ENCODE measurements at regions not wholly inside any gene's neighbourhood (a gene's known extent, or its start where the extent isn't known, plus 50 kb on each side); places are given as distances from the start of the nearest gene placed in this dataset.
"Not testable (repeated sequence)": the region's sequence is repeated elsewhere in the genome, so short reads cannot be mapped to it uniquely, and the experiment has no call there.

GRCh38 chr4:66273110-66273509, 602.8 kb upstream of the EPHA5 start:
- H3K36me3 ChIP-seq (ENCODE audit: control insufficient read depth in 2 of 2, extremely low read depth in 1 of 2, insufficient read depth in 2 of 2, low read length in 2 of 2) = no peaks in the 10 kb centered on the region
- no peak overlapping the region for H3K4me2 ChIP-seq (ENCODE audit: control insufficient read depth, extremely low read depth, insufficient read depth, low read depth, low read length)
- no peaks in the 10 kb centered on the region for H3K9me3 ChIP-seq (ENCODE audit: control insufficient read depth, low read depth, low read length)
- no peaks in the 10 kb centered on the region for H3K9me1 ChIP-seq (ENCODE audit: control insufficient read depth, extremely low read depth, insufficient read depth, low read length)
- dilution Hi-C loops (cut with MboI; ENCODE audit: extremely low pct_ligation_motif_present, low sequenced_read_pairs) = no loop called here
- no peak overlapping the region for H3K27ac ChIP-seq (ENCODE audit: control insufficient read depth, insufficient read depth, low read length)
- H2AFZ ChIP-seq (ENCODE audit: control insufficient read depth, low read length) = no peak overlapping the region
- no peak overlapping the region for H3K4me3 ChIP-seq (ENCODE audit: control insufficient read depth in 2 of 3, extremely low read depth in 1 of 3, insufficient read depth in 2 of 3, low read depth in 1 of 3, low read length in 3 of 3)
- H3K79me2 ChIP-seq (ENCODE audit: control insufficient read depth, insufficient read depth, low read length) = no peaks in the 10 kb centered on the region
- no peak overlapping the region for H3K9ac ChIP-seq (ENCODE audit: control insufficient read depth, extremely low read depth, insufficient read depth, low read length)
- FAIRE-seq = no peak
- no peaks in the 10 kb centered on the region for H4K20me1 ChIP-seq (ENCODE audit: control insufficient read depth, extremely low read depth, insufficient read depth, low read length)
- no peak for TF ChIP-seq EZH2 (IDR thresholded peaks at IDR 0.05; ENCODE audit: low read length)
- no peak for TF ChIP-seq CTCF (optimal IDR thresholded peaks at IDR 0.05 in 1 of 3, IDR thresholded peaks at IDR 0.05 in 1 of 3, conservative IDR thresholded peaks at IDR 0.05 in 1 of 3; ENCODE audit: extremely low read depth in 1 of 3, insufficient read depth in 2 of 3, low read length in 3 of 3)
- DNase-seq (ENCODE audit: low read depth, low spot score) = no peak
- no peaks in the 10 kb centered on the region for H3K27me3 ChIP-seq (ENCODE audit: control insufficient read depth, extremely low read depth, insufficient read depth, low read length)
- H3K4me1 ChIP-seq (ENCODE audit: control insufficient read depth, extremely low read depth, insufficient read depth, low read length) = no peaks in the 10 kb centered on the region

GRCh38 chr4:66270356-66270755, 600.1 kb upstream of the EPHA5 start:
- H3K4me2 ChIP-seq (ENCODE audit: control insufficient read depth, extremely low read depth, insufficient read depth, low read depth, low read length); H3K27me3 ChIP-seq (ENCODE audit: control insufficient read depth, extremely low read depth, insufficient read depth, low read length); H3K36me3 ChIP-seq (ENCODE audit: control insufficient read depth in 2 of 2, extremely low read depth in 1 of 2, insufficient read depth in 2 of 2, low read length in 2 of 2); H2AFZ ChIP-seq (ENCODE audit: control insufficient read depth, low read length); FAIRE-seq; H3K27ac ChIP-seq (ENCODE audit: control insufficient read depth, insufficient read depth, low read length); H3K9ac ChIP-seq (ENCODE audit: control insufficient read depth, extremely low read depth, insufficient read depth, low read length); H3K9me1 ChIP-seq (ENCODE audit: control insufficient read depth, extremely low read depth, insufficient read depth, low read length); DNase-seq (ENCODE audit: low read depth, low spot score); dilution Hi-C loops (cut with MboI; ENCODE audit: extremely low pct_ligation_motif_present, low sequenced_read_pairs); H3K4me1 ChIP-seq (ENCODE audit: control insufficient read depth, extremely low read depth, insufficient read depth, low read length); H3K9me3 ChIP-seq (ENCODE audit: control insufficient read depth, low read depth, low read length); H4K20me1 ChIP-seq (ENCODE audit: control insufficient read depth, extremely low read depth, insufficient read depth, low read length); H3K79me2 ChIP-seq (ENCODE audit: control insufficient read depth, insufficient read depth, low read length); H3K4me3 ChIP-seq (ENCODE audit: control insufficient read depth in 2 of 3, extremely low read depth in 1 of 3, insufficient read depth in 2 of 3, low read depth in 1 of 3, low read length in 3 of 3): not testable (repeated sequence)

- H2AFZ ChIP-seq (ENCODE audit: control insufficient read depth, low read length); dilution Hi-C loops (cut with MboI; ENCODE audit: extremely low pct_ligation_motif_present, low sequenced_read_pairs); H3K9me1 ChIP-seq (ENCODE audit: control insufficient read depth, extremely low read depth, insufficient read depth, low read length); H3K4me1 ChIP-seq (ENCODE audit: control insufficient read depth, extremely low read depth, insufficient read depth, low read length); H3K9me3 ChIP-seq (ENCODE audit: control insufficient read depth, low read depth, low read length); DNase-seq (ENCODE audit: low read depth, low spot score); H3K4me3 ChIP-seq (ENCODE audit: control insufficient read depth in 2 of 3, extremely low read depth in 1 of 3, insufficient read depth in 2 of 3, low read depth in 1 of 3, low read length in 3 of 3); H3K4me2 ChIP-seq (ENCODE audit: control insufficient read depth, extremely low read depth, insufficient read depth, low read depth, low read length); H3K27ac ChIP-seq (ENCODE audit: control insufficient read depth, insufficient read depth, low read length); H3K9ac ChIP-seq (ENCODE audit: control insufficient read depth, extremely low read depth, insufficient read depth, low read length); H4K20me1 ChIP-seq (ENCODE audit: control insufficient read depth, extremely low read depth, insufficient read depth, low read length); H3K79me2 ChIP-seq (ENCODE audit: control insufficient read depth, insufficient read depth, low read length); H3K27me3 ChIP-seq (ENCODE audit: control insufficient read depth, extremely low read depth, insufficient read depth, low read length); FAIRE-seq; H3K36me3 ChIP-seq (ENCODE audit: control insufficient read depth in 2 of 2, extremely low read depth in 1 of 2, insufficient read depth in 2 of 2, low read length in 2 of 2): not testable (repeated sequence)
Observed at GRCh38 chr4:66266554-66266953, 596.3 kb upstream of the EPHA5 start.

All from keratinocyte (primary cell).